Activated CD8-positive, alpha-beta T cell treated with anti-CD3 and anti-CD28 coated beads, Interleukin-2, amount 10 ng/mL, durations not matched to agents 7 days and 5 days (primary cell): ENCODE measurements at regions not wholly inside any gene's neighbourhood (a gene's known extent, or its start where the extent isn't known, plus 50 kb on each side); places are given as distances from the start of the nearest gene placed in this dataset.

Experiments
- ATAC-seq: fragments of 150-1000 bp; cut with Tn5 transposase; one replicate; pipeline ENCODE4 v1.10.0; 2021; ENCODE audit warnings: moderate library complexity
- CTCF ChIA-PET: fragments of 350-600 bp; sonication (Branson Sonifier 250); formaldehyde crosslinking; loops from one replicate; lab custom pipeline; 2021; ENCODE audit warnings: antibody characterized with exemption; lab: Charles Lee
- POLR2A ChIA-PET: fragments of 350-600 bp; sonication (Branson Sonifier 250); formaldehyde crosslinking; loops from one replicate; lab custom pipeline; 2021; ENCODE audit warnings: antibody characterized with exemption; lab: Charles Lee
- DNase-seq: peaks from one replicate; pipeline ENCODE4 v3.0.0-alpha.2; 2020
- H3K27ac Mint-ChIP-seq: one replicate; pipeline ENCODE4 v1.8.0; 2021; ENCODE audit warnings: mild to moderate bottlenecking, mixed read lengths
- H3K27me3 Mint-ChIP-seq: one replicate; pipeline ENCODE4 v1.8.0; 2021; ENCODE audit warnings: low read depth, mixed read lengths
- H3K36me3 Mint-ChIP-seq: one replicate; pipeline ENCODE4 v1.8.0; 2021; ENCODE audit warnings: low read depth, mixed read lengths
- H3K4me1 Mint-ChIP-seq: one replicate; pipeline ENCODE4 v1.8.0; 2021; ENCODE audit warnings: low read depth, mixed read lengths
- H3K4me3 Mint-ChIP-seq: one replicate; pipeline ENCODE4 v1.8.0; 2021; ENCODE audit warnings: mild to moderate bottlenecking, mixed read lengths
- H3K9me3 Mint-ChIP-seq: one replicate; pipeline ENCODE4 v1.8.0; 2022; ENCODE audit warnings: mixed read lengths; ENCODE audit not compliant: insufficient read depth

- H3K4me3 Mint-ChIP-seq: no peak overlapping the region
- CTCF ChIA-PET: interaction anchor here (4.3 kb wide), 1 partner anchor 52 kb away, joined by 40 read pairs; no protein-coding TSS in a partner anchor
- POLR2A ChIA-PET: interaction anchor here (1.3 kb wide), 1 partner anchor 52 kb away, joined by 5 read pairs; no protein-coding TSS in a partner anchor
- H3K4me1 Mint-ChIP-seq: peaks cover 54% of the 10 kb centered on the region
- ATAC-seq (no peak), DNase-seq (no peak)
- H3K27ac Mint-ChIP-seq: no peak overlapping the region
- H3K9me3 Mint-ChIP-seq: peaks cover 4% of the 10 kb centered on the region
- H3K27me3 Mint-ChIP-seq: no peaks in the 10 kb centered on the region
- H3K36me3 Mint-ChIP-seq: peaks cover 53% of the 10 kb centered on the region
Observed at GRCh38 chr2:7673853-7674252, 756.6 kb downstream of the RNF144A start.

- Mint-ChIP-seq H3K4me1 (peaks cover 59% of the 10 kb centered on the region), H3K27ac (peak overlapping the region; percentile 55)
- POLR2A ChIA-PET: interaction anchor here (0.8 to 1.3 kb wide), 2 partner anchors 51 to 248 kb away, joined by 3 to 5 read pairs; no protein-coding TSS in a partner anchor
Observed at GRCh38 chr2:7674606-7675005, 757.4 kb downstream of the RNF144A start.

GRCh38 chr2:7676714-7677113 lies 759.5 kb downstream of the RNF144A start:
- CTCF ChIA-PET: no interaction called here
- Mint-ChIP-seq H3K27me3 (no peaks in the 10 kb centered on the region), H3K4me3 (no peak overlapping the region), H3K4me1 (peaks cover 46% of the 10 kb centered on the region), H3K36me3 (peaks cover 36% of the 10 kb centered on the region), H3K9me3 (peaks cover 4% of the 10 kb centered on the region), H3K27ac (peak overlapping the region; percentile 7)
- POLR2A ChIA-PET: no interaction called here
- no peak for DNase-seq
- no peak for ATAC-seq

More at GRCh38 chr2:7674606-7675005, 757.4 kb downstream of the RNF144A start:
- ATAC-seq (no peak), DNase-seq (no peak)
- peaks cover 51% of the 10 kb centered on the region for H3K36me3 Mint-ChIP-seq
- CTCF ChIA-PET: interaction anchor here (4.3 kb wide), 1 partner anchor 51 kb away, joined by 40 read pairs; no protein-coding TSS in a partner anchor
- H3K4me3 Mint-ChIP-seq: no peak overlapping the region
- H3K27me3 Mint-ChIP-seq: no peaks in the 10 kb centered on the region
- peaks cover 4% of the 10 kb centered on the region for H3K9me3 Mint-ChIP-seq

- Mint-ChIP-seq H3K27me3 (no peaks in the 10 kb centered on the region), H3K36me3 (peaks cover 6% of the 10 kb centered on the region), H3K4me1 (peaks cover 18% of the 10 kb centered on the region), H3K4me3 (no peak overlapping the region), H3K27ac (no peak overlapping the region), H3K9me3 (peaks cover 3% of the 10 kb centered on the region)
- DNase-seq (no peak), ATAC-seq (no peak)
- POLR2A ChIA-PET: no interaction called here
- CTCF ChIA-PET: interaction anchor here (1.0 to 1.9 kb wide), 2 partner anchors 10 to 11 kb away, joined by 3 to 5 read pairs; no protein-coding TSS in a partner anchor
Observed at GRCh38 chr2:7681881-7682461, 764.8 kb downstream of the RNF144A start.

- peaks cover 6% of the 10 kb centered on the region for H3K36me3 Mint-ChIP-seq
- peaks cover 3% of the 10 kb centered on the region for H3K9me3 Mint-ChIP-seq
- H3K4me3 Mint-ChIP-seq: no peak overlapping the region
- no peak overlapping the region for H3K27ac Mint-ChIP-seq
- DNase-seq: no peak
- POLR2A ChIA-PET: no interaction called here
- no peak for ATAC-seq
- CTCF ChIA-PET: interaction anchor here (1.0 to 1.9 kb wide), 2 partner anchors 10 to 12 kb away, joined by 4 to 5 read pairs; no protein-coding TSS in a partner anchor
- H3K27me3 Mint-ChIP-seq: no peaks in the 10 kb centered on the region
- peaks cover 24% of the 10 kb centered on the region for H3K4me1 Mint-ChIP-seq
Observed at GRCh38 chr2:7683196-7683595, 766.0 kb downstream of the RNF144A start.

- no peak for DNase-seq
- ChIA-PET POLR2A (no interaction called here), CTCF (interaction anchor here (1.0 to 1.9 kb wide), 2 partner anchors 11 to 12 kb away, joined by 4 to 5 read pairs; no protein-coding TSS in a partner anchor)
- Mint-ChIP-seq H3K9me3 (peaks cover 3% of the 10 kb centered on the region), H3K4me3 (no peak overlapping the region), H3K27me3 (no peaks in the 10 kb centered on the region), H3K4me1 (peaks cover 19% of the 10 kb centered on the region), H3K36me3 (peaks cover 3% of the 10 kb centered on the region), H3K27ac (no peak overlapping the region)
- no peak for ATAC-seq
Observed at GRCh38 chr2:7683708-7684107, 766.5 kb downstream of the RNF144A start.

- Mint-ChIP-seq H3K4me3 (no peak overlapping the region), H3K4me1 (peaks cover 6% of the 10 kb centered on the region), H3K36me3 (peaks cover 3% of the 10 kb centered on the region), H3K27me3 (no peaks in the 10 kb centered on the region), H3K27ac (no peak overlapping the region), H3K9me3 (peaks cover 3% of the 10 kb centered on the region)
- no peak for DNase-seq
- ATAC-seq: no peak
- ChIA-PET POLR2A (no interaction called here), CTCF (interaction anchor here (0.6 kb wide), 1 partner anchor 995 kb away, joined by 4 read pairs; no protein-coding TSS in a partner anchor)
Observed at GRCh38 chr2:7685342-7686015, 768.3 kb downstream of the RNF144A start.

- ChIA-PET POLR2A (no interaction called here), CTCF (no interaction called here)
- no peak overlapping the region for H3K27ac Mint-ChIP-seq
- H3K4me3 Mint-ChIP-seq: no peak overlapping the region
- H3K9me3 Mint-ChIP-seq: peaks cover 3% of the 10 kb centered on the region
- H3K36me3 Mint-ChIP-seq: peaks cover 3% of the 10 kb centered on the region
- H3K27me3 Mint-ChIP-seq: no peaks in the 10 kb centered on the region
- DNase-seq (no peak), ATAC-seq (no peak)
- peaks cover 6% of the 10 kb centered on the region for H3K4me1 Mint-ChIP-seq
Observed at GRCh38 chr2:7686016-7686385, 768.8 kb downstream of the RNF144A start.

GRCh38 chr2:7691961-7692656 lies 774.9 kb downstream of the RNF144A start:
- peaks cover 3% of the 10 kb centered on the region for H3K36me3 Mint-ChIP-seq
- POLR2A ChIA-PET: interaction anchor here (1.2 to 1.9 kb wide), 2 partner anchors 34 to 989 kb away, joined by 3 to 14 read pairs; partner anchors contain the start of gene ID2
- H3K27ac Mint-ChIP-seq: no peak overlapping the region
- no peaks in the 10 kb centered on the region for H3K27me3 Mint-ChIP-seq
- no peak overlapping the region for H3K4me3 Mint-ChIP-seq
- H3K4me1 Mint-ChIP-seq: peaks cover 38% of the 10 kb centered on the region
- CTCF ChIA-PET: interaction anchor here (0.9 to 1.3 kb wide), 2 partner anchors 21 to 23 kb away, joined by 3 to 4 read pairs; no protein-coding TSS in a partner anchor
- DNase-seq: no peak
- H3K9me3 Mint-ChIP-seq: peaks cover 4% of the 10 kb centered on the region
- ATAC-seq: no peak

- Mint-ChIP-seq H3K4me3 (no peak overlapping the region), H3K27me3 (no peaks in the 10 kb centered on the region), H3K9me3 (peaks cover 4% of the 10 kb centered on the region), H3K36me3 (peaks cover 3% of the 10 kb centered on the region), H3K4me1 (peaks cover 36% of the 10 kb centered on the region), H3K27ac (peak overlapping the region; percentile 36)
- CTCF ChIA-PET: interaction anchor here (0.9 to 1.3 kb wide), 3 partner anchors 12 to 24 kb away, joined by 3 to 4 read pairs (median 3); no protein-coding TSS in a partner anchor
- POLR2A ChIA-PET: interaction anchor here (1.2 to 1.9 kb wide), 2 partner anchors 33 to 989 kb away, joined by 3 to 14 read pairs; partner anchors contain the start of gene ID2
- ATAC-seq (no peak), DNase-seq (no peak)
Observed at GRCh38 chr2:7692657-7693161, 775.5 kb downstream of the RNF144A start.
